OCI-LY1 (cell line): ENCODE measurements at regions not wholly inside any gene's neighbourhood (a gene's known extent, or its start where the extent isn't known, plus 50 kb on each side); places are given as distances from the start of the nearest gene placed in this dataset.

Experiments
- CTCF ChIP-seq: fragments of 200-600 bp; sonication (generic), shearing (Covaris generic); IDR thresholded peaks from 2 replicates; pipeline ENCODE4 v1.5.1; 2017; ENCODE audit warnings: mild to moderate bottlenecking, antibody characterized with exemption, low read length, moderate library complexity, mixed read lengths
- EZH2 ChIP-seq: fragments of 200-600 bp; sonication (generic), shearing (Covaris generic); IDR thresholded peaks from 2 replicates; pipeline ENCODE4 v1.8.0; 2017; ENCODE audit warnings: borderline replicate concordance, mixed run types, mild to moderate bottlenecking, antibody characterized with exemption, low read length, moderate library complexity, mixed read lengths

- TF ChIP-seq CTCF (no peak), EZH2 (no peak)
Observed at GRCh38 chr10:125249948-125250347, 89.6 kb upstream of the CTBP2 start.
